ENCODE measurements at regions not wholly inside any gene's neighbourhood (a gene's known extent, or its start where the extent isn't known, plus 50 kb on each side); places are given as distances from the start of the nearest gene placed in this dataset.

GRCh38 chr7:10706875-10707493 is 266.7 kb upstream of the PHF14 start:
- H3K27ac ChIP-seq (ENCODE audit: low read depth, low read length): no peak overlapping the region
- no peak overlapping the region for H2AFZ ChIP-seq (ENCODE audit: low read length, unreplicated experiment)
- no peaks in the 10 kb centered on the region for H3K36me3 ChIP-seq (ENCODE audit: insufficient read depth, low read length)
- H3K4me3 ChIP-seq (ENCODE audit: low read depth, low read length): no peak overlapping the region
- H3K27me3 ChIP-seq (ENCODE audit: insufficient read depth, low read length): no peaks in the 10 kb centered on the region
- H3K79me2 ChIP-seq (ENCODE audit: control insufficient read depth, insufficient read depth, low read length, unreplicated experiment): no peaks in the 10 kb centered on the region
- H3K4me1 ChIP-seq (ENCODE audit: control insufficient read depth, insufficient read depth, low read length, unreplicated experiment): no peaks in the 10 kb centered on the region

GRCh38 chr7:10707519-10707918 is 266.2 kb upstream of the PHF14 start:
- no peaks in the 10 kb centered on the region for H3K36me3 ChIP-seq (ENCODE audit: insufficient read depth, low read length)
- no peak overlapping the region for H3K27ac ChIP-seq (ENCODE audit: low read depth, low read length)
- no peak overlapping the region for H3K4me3 ChIP-seq (ENCODE audit: low read depth, low read length)
- no peak overlapping the region for H2AFZ ChIP-seq (ENCODE audit: low read length, unreplicated experiment)
- no peaks in the 10 kb centered on the region for H3K27me3 ChIP-seq (ENCODE audit: insufficient read depth, low read length)
- no peaks in the 10 kb centered on the region for H3K4me1 ChIP-seq (ENCODE audit: control insufficient read depth, insufficient read depth, low read length, unreplicated experiment)
- no peaks in the 10 kb centered on the region for H3K79me2 ChIP-seq (ENCODE audit: control insufficient read depth, insufficient read depth, low read length, unreplicated experiment)

GRCh38 chr7:10708447-10708846 is 265.2 kb upstream of the PHF14 start:
- Histone ChIP-seq H3K79me2 (ENCODE audit: control insufficient read depth, insufficient read depth, low read length, unreplicated experiment) (no peaks in the 10 kb centered on the region), H3K4me3 (ENCODE audit: low read depth, low read length) (no peak overlapping the region), H3K4me1 (ENCODE audit: control insufficient read depth, insufficient read depth, low read length, unreplicated experiment) (no peaks in the 10 kb centered on the region), H3K36me3 (ENCODE audit: insufficient read depth, low read length) (no peaks in the 10 kb centered on the region), H3K27me3 (ENCODE audit: insufficient read depth, low read length) (no peaks in the 10 kb centered on the region), H3K27ac (ENCODE audit: low read depth, low read length) (no peak overlapping the region), H2AFZ (ENCODE audit: low read length, unreplicated experiment) (no peak overlapping the region)

- Histone ChIP-seq H3K4me1 (ENCODE audit: control insufficient read depth, insufficient read depth, low read length, unreplicated experiment) (no peaks in the 10 kb centered on the region), H3K36me3 (ENCODE audit: insufficient read depth, low read length) (no peaks in the 10 kb centered on the region), H3K27ac (ENCODE audit: low read depth, low read length) (no peak overlapping the region), H2AFZ (ENCODE audit: low read length, unreplicated experiment) (no peak overlapping the region), H3K79me2 (ENCODE audit: control insufficient read depth, insufficient read depth, low read length, unreplicated experiment) (no peaks in the 10 kb centered on the region), H3K4me3 (ENCODE audit: low read depth, low read length) (no peak overlapping the region), H3K27me3 (ENCODE audit: insufficient read depth, low read length) (no peaks in the 10 kb centered on the region)
Measured at GRCh38 chr7:10718768-10719167, 254.9 kb upstream of the PHF14 start.

GRCh38 chr7:10720042-10720441 is 253.6 kb upstream of the PHF14 start:
- Histone ChIP-seq H2AFZ (ENCODE audit: low read length, unreplicated experiment) (no peak overlapping the region), H3K27ac (ENCODE audit: low read depth, low read length) (no peak overlapping the region), H3K4me1 (ENCODE audit: control insufficient read depth, insufficient read depth, low read length, unreplicated experiment) (no peaks in the 10 kb centered on the region)

DNA sequence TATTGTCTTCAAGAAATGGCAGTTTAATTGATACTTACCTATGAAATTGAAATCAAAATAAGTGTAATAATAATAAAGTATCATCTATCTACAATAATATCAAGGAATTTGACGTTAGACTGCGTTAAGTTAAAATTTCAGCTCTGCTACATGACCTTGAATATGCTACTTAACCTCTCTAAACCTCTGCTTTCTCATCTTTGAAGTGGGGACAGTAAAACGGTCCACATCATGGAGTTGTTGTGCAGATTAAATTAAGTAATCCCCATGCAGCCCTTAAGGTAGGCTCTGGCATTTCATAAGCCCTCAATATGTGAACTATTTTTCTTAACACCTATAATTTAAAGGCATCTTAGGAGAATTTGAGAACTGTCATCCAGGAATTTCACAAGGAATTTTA is 252.4 kb upstream of the PHF14 start:
- Histone ChIP-seq H3K79me2 (ENCODE audit: control insufficient read depth, insufficient read depth, low read length, unreplicated experiment) (no peaks in the 10 kb centered on the region), H3K27ac (ENCODE audit: low read depth, low read length) (no peak overlapping the region), H2AFZ (ENCODE audit: low read length, unreplicated experiment) (no peak overlapping the region), H3K4me1 (ENCODE audit: control insufficient read depth, insufficient read depth, low read length, unreplicated experiment) (no peaks in the 10 kb centered on the region), H3K4me3 (ENCODE audit: low read depth, low read length) (no peak overlapping the region), H3K36me3 (ENCODE audit: insufficient read depth, low read length) (no peaks in the 10 kb centered on the region), H3K27me3 (ENCODE audit: insufficient read depth, low read length) (no peaks in the 10 kb centered on the region)

More at GRCh38 chr7:10720042-10720441, 253.6 kb upstream of the PHF14 start:
- H3K4me3 ChIP-seq (ENCODE audit: low read depth, low read length): no peak overlapping the region
- H3K79me2 ChIP-seq (ENCODE audit: control insufficient read depth, insufficient read depth, low read length, unreplicated experiment): no peaks in the 10 kb centered on the region
- no peaks in the 10 kb centered on the region for H3K27me3 ChIP-seq (ENCODE audit: insufficient read depth, low read length)
- no peaks in the 10 kb centered on the region for H3K36me3 ChIP-seq (ENCODE audit: insufficient read depth, low read length)

DNA sequence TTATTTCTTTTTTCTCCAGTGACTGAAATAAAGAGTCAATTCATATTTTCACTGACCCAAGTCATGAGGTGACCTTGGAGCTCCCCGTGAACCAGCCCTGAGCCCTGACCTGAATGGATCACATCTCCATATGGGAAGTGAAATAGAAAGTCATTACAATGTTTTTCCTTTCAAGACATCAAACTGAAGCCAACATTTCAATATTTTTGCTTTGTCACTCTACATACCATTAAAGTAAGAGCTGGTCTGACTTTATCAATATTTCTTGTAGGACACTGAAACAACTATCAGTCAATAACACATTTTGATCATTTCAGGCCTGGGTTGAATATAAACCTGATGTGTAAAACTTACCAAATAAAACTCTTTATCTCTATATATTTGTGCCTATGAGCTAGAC is 249.8 kb upstream of the PHF14 start:
- Histone ChIP-seq H3K27ac (ENCODE audit: low read depth, low read length) (no peak overlapping the region), H2AFZ (ENCODE audit: low read length, unreplicated experiment) (no peak overlapping the region), H3K27me3 (ENCODE audit: insufficient read depth, low read length) (no peaks in the 10 kb centered on the region), H3K4me1 (ENCODE audit: control insufficient read depth, insufficient read depth, low read length, unreplicated experiment) (no peaks in the 10 kb centered on the region), H3K36me3 (ENCODE audit: insufficient read depth, low read length) (no peaks in the 10 kb centered on the region), H3K4me3 (ENCODE audit: low read depth, low read length) (no peak overlapping the region), H3K79me2 (ENCODE audit: control insufficient read depth, insufficient read depth, low read length, unreplicated experiment) (no peaks in the 10 kb centered on the region)

GRCh38 chr7:10724449-10724848 is 249.2 kb upstream of the PHF14 start:
- H3K27ac ChIP-seq (ENCODE audit: low read depth, low read length): no peak overlapping the region
- H2AFZ ChIP-seq (ENCODE audit: low read length, unreplicated experiment): no peak overlapping the region
- no peak overlapping the region for H3K4me3 ChIP-seq (ENCODE audit: low read depth, low read length)
- H3K27me3 ChIP-seq (ENCODE audit: insufficient read depth, low read length): no peaks in the 10 kb centered on the region
- H3K36me3 ChIP-seq (ENCODE audit: insufficient read depth, low read length): no peaks in the 10 kb centered on the region
- no peaks in the 10 kb centered on the region for H3K79me2 ChIP-seq (ENCODE audit: control insufficient read depth, insufficient read depth, low read length, unreplicated experiment)
- no peaks in the 10 kb centered on the region for H3K4me1 ChIP-seq (ENCODE audit: control insufficient read depth, insufficient read depth, low read length, unreplicated experiment)

DNA sequence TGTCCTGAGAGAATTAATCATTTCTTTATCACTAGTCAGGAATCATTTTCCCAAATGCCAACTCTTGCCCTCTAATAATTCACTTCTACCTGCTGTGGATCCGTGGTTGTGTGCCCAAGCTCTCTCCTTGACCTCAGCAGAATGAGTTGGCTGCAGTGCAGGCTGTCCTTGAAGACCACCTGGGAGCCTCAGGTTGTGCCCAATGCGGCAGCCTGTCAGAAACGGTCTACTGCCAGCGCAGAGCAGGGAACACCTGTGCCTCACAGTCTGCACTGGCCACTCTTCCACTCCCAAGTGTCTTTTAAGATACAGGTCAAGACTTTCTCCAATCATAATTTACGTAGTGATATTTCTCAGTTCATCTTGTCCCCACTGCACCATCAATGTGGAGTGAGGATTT is 246.0 kb upstream of the PHF14 start:
- Histone ChIP-seq H3K27ac (ENCODE audit: low read depth, low read length) (no peak overlapping the region), H3K79me2 (ENCODE audit: control insufficient read depth, insufficient read depth, low read length, unreplicated experiment) (no peaks in the 10 kb centered on the region)

GRCh38 chr7:10731253-10731773 is 242.4 kb upstream of the PHF14 start:
- Histone ChIP-seq H2AFZ (ENCODE audit: low read length, unreplicated experiment) (no peak overlapping the region), H3K27ac (ENCODE audit: low read depth, low read length) (no peak overlapping the region), H3K27me3 (ENCODE audit: insufficient read depth, low read length) (no peaks in the 10 kb centered on the region), H3K4me1 (ENCODE audit: control insufficient read depth, insufficient read depth, low read length, unreplicated experiment) (no peaks in the 10 kb centered on the region), H3K79me2 (ENCODE audit: control insufficient read depth, insufficient read depth, low read length, unreplicated experiment) (no peaks in the 10 kb centered on the region), H3K36me3 (ENCODE audit: insufficient read depth, low read length) (no peaks in the 10 kb centered on the region), H3K4me3 (ENCODE audit: low read depth, low read length) (no peak overlapping the region)

More for the DNA sequence above, 246.0 kb upstream of the PHF14 start:
- Histone ChIP-seq H3K27me3 (ENCODE audit: insufficient read depth, low read length) (no peaks in the 10 kb centered on the region), H3K36me3 (ENCODE audit: insufficient read depth, low read length) (no peaks in the 10 kb centered on the region), H2AFZ (ENCODE audit: low read length, unreplicated experiment) (no peak overlapping the region), H3K4me3 (ENCODE audit: low read depth, low read length) (no peak overlapping the region), H3K4me1 (ENCODE audit: control insufficient read depth, insufficient read depth, low read length, unreplicated experiment) (no peaks in the 10 kb centered on the region)

GRCh38 chr7:10733747-10734146 is 239.9 kb upstream of the PHF14 start:
- H3K27ac ChIP-seq (ENCODE audit: low read depth, low read length): no peak overlapping the region
- H3K79me2 ChIP-seq (ENCODE audit: control insufficient read depth, insufficient read depth, low read length, unreplicated experiment): no peaks in the 10 kb centered on the region
- H3K27me3 ChIP-seq (ENCODE audit: insufficient read depth, low read length): no peaks in the 10 kb centered on the region
- no peaks in the 10 kb centered on the region for H3K4me1 ChIP-seq (ENCODE audit: control insufficient read depth, insufficient read depth, low read length, unreplicated experiment)
- no peak overlapping the region for H3K4me3 ChIP-seq (ENCODE audit: low read depth, low read length)
- no peak overlapping the region for H2AFZ ChIP-seq (ENCODE audit: low read length, unreplicated experiment)
- no peaks in the 10 kb centered on the region for H3K36me3 ChIP-seq (ENCODE audit: insufficient read depth, low read length)
